GM21528 (cell line): ENCODE measurements at regions not wholly inside any gene's neighbourhood (a gene's known extent, or its start where the extent isn't known, plus 50 kb on each side); places are given as distances from the start of the nearest gene placed in this dataset.

Experiments
- ATAC-seq: cut with Tn5 transposase; IDR thresholded peaks from one replicate; pipeline ENCODE4 v1.9.1; 2021; ENCODE audit warnings: mild to moderate bottlenecking, moderate library complexity; ENCODE audit not compliant: unreplicated experiment, low FRiP score

- peak; percentile 45 for ATAC-seq
Observed at GRCh38 chr3:5426094-5426883, 238.8 kb downstream of the EDEM1 start.

- ATAC-seq = no peak
Observed at GRCh38 chr3:5427021-5427420, 239.5 kb downstream of the EDEM1 start.

DNA sequence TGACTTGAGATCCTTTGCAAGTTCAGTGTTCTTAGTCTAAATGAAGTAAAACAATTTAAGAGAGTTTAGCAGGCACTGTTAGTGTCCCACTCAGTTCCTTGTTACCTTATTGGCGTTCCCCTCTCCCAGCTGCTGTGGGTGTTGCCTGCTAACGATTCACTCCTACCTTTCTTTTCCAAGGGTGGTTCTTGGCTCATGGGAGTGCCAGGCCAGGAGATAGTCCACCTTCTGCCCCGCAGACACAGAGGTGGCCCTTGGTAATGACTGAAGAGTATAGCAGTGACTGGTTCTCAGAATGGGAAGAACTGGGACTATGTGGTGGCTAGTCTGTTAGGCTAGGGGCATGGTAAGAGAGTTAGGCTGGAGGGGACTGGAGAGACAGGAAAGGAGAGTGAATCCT, 240.4 kb downstream of the EDEM1 start:
- no peak for ATAC-seq

DNA sequence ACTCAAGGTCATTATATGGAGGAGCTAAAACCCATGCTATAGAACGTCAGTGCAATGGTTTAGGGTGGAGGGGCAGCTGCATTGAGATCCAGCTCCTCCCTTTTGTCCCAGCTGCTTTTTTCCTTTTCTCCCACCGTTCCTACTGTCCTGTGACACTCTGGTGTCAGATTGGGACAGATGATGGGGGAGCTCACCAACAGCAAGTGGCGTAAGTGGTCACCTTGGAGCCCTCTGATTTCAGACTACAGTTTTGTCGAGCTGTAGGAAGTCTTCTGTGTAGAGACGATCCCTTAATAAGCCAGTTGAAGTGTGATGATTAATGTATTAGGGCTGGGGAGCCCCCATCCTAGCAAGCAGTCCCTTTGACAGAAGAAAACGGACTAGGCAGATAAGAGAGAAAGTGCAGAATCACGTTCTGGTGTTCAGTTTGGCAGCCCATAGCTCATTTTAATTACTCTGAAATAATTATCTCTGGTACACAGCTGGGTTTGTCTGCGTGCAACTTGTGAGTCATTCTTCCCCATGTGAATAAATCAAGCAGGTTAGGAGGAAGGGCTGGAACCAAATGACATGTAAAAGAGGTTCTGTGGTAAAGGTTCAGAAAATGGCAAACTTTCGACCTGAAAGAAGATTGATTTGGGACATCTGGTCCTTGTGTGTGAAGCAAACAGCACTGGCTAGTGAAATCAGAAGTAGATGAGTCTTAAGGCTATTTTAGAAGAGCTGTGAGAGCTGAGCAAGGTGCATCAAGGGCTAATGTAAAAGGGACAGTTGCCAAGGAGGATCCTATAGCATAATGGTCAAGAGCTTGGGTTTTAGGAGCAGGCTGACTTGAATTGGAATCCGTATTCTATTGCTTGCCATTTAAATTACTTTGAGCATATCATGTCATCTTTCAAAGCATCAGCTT, 241.4 kb downstream of the EDEM1 start:
- peak; percentile 88 for ATAC-seq

DNA sequence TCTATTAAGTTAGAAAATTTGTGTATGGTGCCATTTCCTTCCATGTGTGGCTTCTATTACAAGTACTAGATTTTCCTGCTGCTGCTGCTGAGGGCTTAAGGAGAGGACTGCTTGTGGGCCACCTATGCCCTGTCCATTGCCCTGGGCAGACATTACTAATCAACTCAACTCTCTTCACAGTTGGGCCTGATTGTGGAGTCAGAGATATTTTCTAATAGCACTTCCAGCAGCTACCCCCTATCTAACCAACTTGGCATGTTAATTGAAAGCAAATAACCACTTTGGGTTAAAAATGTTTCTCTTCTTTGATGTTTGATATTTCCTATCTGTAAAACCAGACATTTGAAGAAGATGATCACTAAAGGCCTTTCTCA, 242.0 kb downstream of the EDEM1 start:
- ATAC-seq = peak; percentile 2

DNA sequence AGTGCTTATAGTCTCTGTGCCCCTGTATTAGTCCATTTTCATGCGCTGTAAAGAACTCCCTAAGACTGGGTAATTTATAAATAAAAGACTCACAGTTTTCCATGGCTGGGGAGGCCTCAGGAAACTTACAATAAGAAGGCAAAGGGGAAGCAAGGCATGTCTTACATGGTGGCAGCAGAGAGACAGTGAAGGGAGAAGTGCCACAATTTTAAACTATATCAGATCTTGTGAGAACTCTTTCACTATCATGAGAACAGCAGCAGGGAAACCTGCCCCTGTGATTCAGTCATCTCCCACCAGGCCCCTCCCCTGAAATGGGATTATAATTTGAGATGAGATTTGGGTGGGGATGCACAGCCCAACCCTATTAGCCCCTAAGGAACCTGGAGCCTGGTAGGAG, 243.2 kb downstream of the EDEM1 start:
- ATAC-seq = no peak

DNA sequence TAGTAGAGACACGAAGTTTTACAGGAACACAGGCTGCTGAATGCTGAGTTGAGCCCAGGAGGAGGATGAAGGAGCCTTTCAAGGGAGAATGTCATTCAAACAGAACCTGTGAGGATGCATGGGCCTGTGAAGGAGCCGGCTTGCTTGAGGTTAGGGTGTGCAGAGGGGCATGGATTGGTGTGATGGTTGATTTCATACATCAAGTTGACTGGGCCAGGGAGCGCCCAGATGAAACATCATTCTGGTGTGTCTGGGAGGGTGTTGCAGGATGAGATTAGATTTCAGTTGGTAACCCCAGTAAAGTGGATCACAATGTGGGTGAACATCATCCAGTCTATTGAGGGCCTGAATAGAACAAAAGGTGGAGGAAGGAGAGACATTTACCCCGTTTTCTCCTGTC, 243.6 kb downstream of the EDEM1 start:
- ATAC-seq = no peak

DNA sequence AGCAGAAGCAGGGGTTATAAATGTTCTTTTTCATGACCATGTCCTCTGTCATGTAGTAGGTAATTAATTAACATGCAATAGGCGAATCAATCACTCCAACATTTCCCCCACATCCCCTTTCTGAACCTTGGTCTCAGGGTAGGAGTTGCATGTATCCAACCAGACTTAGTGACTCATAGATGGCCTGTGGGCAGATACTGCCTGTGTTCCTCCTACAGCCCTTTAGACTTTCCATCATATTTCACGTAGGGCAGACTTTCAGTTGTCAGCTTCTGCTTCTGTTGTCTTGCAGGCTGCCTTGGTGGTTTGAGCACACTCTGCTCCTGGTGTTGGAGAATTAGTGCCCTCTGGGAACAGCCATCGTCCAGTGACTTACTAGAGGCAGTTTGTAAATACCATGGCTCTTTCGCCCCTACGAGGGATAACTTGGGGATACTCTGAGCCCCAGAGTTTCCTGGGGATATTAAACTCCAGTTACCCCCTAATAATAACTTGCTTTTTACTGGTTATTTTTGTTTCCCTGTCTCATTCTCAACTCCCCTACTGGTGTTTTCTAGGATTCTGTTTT, 244.4 kb downstream of the EDEM1 start:
- ATAC-seq = no peak

GRCh38 chr3:5437296-5437782, 249.8 kb downstream of the EDEM1 start:
- no peak for ATAC-seq

GRCh38 chr3:5437783-5438323, 250.3 kb downstream of the EDEM1 start:
- ATAC-seq = no peak

- no peak for ATAC-seq
Observed at GRCh38 chr3:5441401-5441800, 253.9 kb downstream of the EDEM1 start.

DNA sequence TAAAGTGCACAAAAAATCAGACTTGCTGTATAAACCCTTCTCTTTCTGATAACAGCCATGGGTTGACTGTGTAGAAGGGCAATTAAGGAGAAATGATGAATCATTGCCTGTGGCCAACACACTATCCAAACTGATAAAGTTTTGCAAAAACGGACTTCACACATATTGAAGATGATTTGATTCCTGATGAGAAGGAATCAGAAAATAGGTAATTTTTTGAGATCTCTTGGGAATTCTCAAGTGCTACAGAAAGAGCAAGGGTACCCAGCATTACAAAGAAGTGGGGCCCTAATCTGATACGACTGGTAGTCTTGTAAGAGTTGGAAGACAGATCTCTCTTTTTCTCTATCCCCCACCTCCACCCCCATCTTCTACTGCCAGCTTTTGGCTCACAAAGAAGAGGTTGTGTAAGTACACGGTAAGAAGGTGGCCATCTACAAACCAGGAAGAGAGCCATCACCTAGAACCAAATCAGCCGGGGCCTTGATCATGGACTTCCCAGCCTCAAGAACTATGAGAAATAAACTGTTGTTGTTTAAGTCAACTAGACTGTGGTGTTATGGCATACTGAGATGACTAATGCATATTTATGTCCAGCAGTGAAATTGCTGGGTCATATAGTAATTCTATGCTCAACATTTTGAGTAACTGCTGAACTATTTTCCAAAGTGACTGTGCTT, 254.7 kb downstream of the EDEM1 start:
- no peak for ATAC-seq

GRCh38 chr3:5442786-5443138, 255.3 kb downstream of the EDEM1 start:
- ATAC-seq = no peak

DNA sequence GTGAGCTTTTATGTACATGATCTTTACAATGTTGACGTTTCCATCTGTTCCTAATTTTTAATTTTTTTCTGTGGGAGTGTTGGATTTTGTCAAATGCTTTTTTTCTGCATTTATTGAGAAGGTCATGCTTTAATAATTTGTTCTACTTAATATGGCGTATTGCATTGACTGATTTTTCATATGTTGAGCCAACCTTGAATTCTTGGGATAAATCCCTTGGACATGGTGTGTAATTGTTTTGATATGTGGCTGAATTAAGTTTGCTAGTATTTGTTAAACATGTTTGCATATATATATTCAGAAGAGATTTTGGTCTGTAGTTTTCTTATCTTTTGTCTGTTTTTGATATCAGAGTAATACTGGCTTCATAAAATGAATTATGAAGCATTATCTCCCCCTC, 256.7 kb downstream of the EDEM1 start:
- no peak for ATAC-seq

DNA sequence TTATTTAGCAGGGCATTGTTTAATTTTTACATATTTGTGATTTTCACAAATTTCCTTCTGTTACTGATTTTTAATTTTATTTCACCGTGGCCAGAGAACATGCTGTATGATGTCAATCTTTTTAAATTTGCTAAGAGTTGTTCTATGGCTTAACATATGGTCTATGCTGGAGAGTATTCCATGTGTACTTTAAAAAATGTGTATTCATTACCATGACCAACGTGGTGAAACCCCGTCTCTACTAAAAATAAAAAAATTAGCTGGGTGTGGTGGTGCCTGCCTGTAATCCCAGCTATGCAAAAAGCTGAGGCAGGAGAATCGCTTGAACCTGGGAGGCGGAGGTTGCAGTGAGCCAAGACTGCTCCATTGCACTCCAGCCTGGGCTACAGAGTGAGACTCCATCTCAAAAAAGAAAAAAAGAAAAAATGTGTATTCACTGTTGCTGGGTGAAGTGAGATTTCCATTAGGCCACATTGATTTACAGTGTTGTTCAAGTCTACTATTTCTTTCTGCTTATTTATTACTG, 258.2 kb downstream of the EDEM1 start:
- no peak for ATAC-seq

GRCh38 chr3:5448246-5448645, 260.7 kb downstream of the EDEM1 start:
- ATAC-seq = no peak

- ATAC-seq = no peak
Observed at GRCh38 chr3:5448816-5449215, 261.3 kb downstream of the EDEM1 start.

- ATAC-seq = no peak
Observed at GRCh38 chr3:5456199-5456598, 268.7 kb downstream of the EDEM1 start.

DNA sequence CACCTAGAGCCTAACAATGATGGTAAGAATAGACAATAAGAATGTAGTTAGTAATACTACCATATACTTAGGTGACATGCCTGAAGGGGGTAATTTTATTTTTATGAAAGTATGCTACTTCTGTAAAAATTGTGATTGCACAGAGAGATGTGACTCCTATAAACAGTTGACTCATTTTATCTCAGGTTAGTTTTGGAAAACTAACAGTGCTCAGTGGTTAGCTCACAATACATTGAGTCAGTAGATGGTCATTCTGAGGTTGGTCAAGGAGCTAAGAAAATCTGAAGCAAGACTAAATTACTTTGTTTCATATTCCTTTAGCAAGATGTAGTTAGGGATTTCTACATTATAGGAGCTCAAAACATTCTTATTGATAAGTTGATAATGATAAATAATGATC, 271.0 kb downstream of the EDEM1 start:
- no peak for ATAC-seq

DNA sequence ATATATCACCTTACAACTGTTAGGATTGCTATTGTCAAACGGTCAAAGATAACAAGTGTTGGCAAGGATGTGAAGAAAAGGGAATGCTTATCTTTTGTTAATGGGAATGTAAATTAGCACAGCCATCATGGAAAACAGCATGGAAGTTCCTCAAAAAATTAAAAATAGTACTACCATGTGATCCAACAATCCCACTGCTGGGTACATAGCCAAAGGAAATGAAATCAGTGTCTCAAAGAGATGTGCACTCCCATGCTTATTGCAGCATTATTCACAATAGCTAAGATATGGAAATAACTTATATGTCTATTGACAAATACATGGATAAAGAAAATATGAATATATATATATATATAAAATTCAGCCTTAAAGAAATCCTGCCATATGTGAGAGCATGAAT, 274.6 kb downstream of the EDEM1 start:
- no peak for ATAC-seq
